GM12865 (cell line): ENCODE measurements at regions not wholly inside any gene's neighbourhood (a gene's known extent, or its start where the extent isn't known, plus 50 kb on each side); places are given as distances from the start of the nearest gene placed in this dataset.

Experiments
- DNase-seq: peaks from one replicate; pipeline ENCODE4 v3.0.0; 2010; ENCODE audit warnings: low read depth
- H3K4me3 ChIP-seq: 2 replicates; pipeline ENCODE4 v1.5.1; 2011; ENCODE audit warnings: mild to moderate bottlenecking, low read depth, low read length, control low read depth
- TF ChIP-seq, protein P1 (sequence below): IDR thresholded peaks from 2 replicates; pipeline ENCODE4 v1.5.1; 2011; ENCODE audit warnings: low read length, control low read depth, low read depth, inconsistent platforms; ENCODE audit not compliant: insufficient read depth; ENCODE audit errors: missing control alignments

DNA sequence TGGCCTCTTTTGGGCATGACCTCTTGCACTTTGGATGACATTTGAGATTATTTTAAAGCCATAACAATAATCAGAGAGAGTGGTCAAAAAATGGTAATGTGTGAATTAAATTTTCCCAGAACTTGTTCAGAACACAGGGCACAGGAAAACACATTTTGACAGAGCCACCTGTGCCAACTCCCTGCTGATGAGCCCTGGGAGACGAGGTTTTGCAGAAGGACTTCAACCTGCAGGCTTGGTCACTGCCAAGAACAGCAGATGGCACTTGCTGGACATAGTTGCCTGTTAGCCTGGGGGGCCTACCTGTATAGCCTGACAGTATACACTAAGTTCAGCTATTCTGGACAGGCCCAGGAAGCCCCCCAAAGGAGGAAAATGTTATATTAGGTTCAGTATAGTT, 277.8 kb upstream of the EMCN start:
- no peak overlapping the region for H3K4me3 ChIP-seq
- TF ChIP-seq, protein P1, sequence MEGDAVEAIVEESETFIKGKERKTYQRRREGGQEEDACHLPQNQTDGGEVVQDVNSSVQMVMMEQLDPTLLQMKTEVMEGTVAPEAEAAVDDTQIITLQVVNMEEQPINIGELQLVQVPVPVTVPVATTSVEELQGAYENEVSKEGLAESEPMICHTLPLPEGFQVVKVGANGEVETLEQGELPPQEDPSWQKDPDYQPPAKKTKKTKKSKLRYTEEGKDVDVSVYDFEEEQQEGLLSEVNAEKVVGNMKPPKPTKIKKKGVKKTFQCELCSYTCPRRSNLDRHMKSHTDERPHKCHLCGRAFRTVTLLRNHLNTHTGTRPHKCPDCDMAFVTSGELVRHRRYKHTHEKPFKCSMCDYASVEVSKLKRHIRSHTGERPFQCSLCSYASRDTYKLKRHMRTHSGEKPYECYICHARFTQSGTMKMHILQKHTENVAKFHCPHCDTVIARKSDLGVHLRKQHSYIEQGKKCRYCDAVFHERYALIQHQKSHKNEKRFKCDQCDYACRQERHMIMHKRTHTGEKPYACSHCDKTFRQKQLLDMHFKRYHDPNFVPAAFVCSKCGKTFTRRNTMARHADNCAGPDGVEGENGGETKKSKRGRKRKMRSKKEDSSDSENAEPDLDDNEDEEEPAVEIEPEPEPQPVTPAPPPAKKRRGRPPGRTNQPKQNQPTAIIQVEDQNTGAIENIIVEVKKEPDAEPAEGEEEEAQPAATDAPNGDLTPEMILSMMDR = no peak
- DNase-seq = no peak

DNA sequence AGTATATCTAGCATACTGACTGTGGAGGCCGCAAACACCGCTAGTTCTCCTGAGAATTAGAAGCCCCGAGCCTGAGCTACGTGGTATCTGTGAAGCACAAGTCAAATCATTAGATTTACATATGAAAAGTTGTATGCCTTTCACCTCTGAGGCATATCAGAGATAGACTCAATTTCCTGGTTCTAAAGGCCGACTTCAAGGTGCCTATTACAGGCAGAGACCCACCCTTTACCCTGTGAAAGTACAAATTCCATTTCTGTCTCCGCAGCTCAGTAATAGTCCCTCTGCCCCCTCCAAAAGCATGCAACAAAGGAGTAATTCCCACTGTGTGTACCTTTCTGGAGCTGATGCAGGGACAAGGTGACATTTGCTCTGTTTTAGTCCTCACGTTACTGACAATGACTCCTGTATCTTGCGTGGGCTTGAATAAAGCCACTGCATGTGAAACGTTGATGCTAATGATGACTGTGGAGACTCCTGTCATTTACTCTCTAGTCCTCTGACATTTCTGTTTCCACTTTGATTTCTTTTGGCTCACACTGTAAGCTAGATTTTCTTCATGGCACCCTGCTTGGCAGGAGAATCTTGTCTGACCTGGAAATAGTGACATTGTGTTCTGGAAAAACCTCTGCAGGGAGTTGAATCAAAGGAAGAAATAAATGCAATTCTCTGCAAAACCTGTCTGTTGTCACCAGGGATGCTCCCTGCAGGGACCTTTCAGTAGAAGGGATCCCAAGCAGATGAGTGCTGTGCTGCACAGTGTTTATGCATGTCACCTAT, 273.2 kb upstream of the EMCN start:
- no peak overlapping the region for H3K4me3 ChIP-seq
- DNase-seq = no peak
- TF ChIP-seq, protein P1 = no peak

- TF ChIP-seq, protein P1 = no peak
- no peak for DNase-seq
- H3K4me3 ChIP-seq = no peak overlapping the region
These were observed 272.2 kb upstream of the EMCN start for GRCh38 chr4:100789991-100790390.

- H3K4me3 ChIP-seq = no peak overlapping the region
- TF ChIP-seq, protein P1 = no peak
- no peak for DNase-seq
These were observed 268.7 kb upstream of the EMCN start for GRCh38 chr4:100786481-100786880.

DNA sequence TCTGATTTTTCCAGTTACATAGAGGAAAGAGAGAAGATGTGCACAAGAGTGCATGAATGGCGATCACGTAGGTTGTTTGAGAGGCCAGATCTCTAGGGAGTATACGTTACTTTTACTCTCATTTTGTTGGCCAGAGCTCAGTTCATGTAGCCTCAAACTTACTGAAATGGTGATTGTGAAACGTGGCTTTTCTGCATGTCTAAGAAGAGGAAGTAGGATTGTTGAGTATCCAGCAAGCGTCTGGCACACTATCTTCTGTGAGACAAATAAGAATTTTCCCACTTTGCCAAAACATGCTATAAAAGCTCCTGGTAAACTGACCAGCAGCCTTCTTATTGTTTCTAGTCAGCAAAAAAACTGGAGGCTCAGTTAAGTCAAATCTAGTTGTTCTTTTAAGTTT, 264.5 kb upstream of the EMCN start:
- DNase-seq = no peak
- TF ChIP-seq, protein P1 = no peak
- H3K4me3 ChIP-seq = no peak overlapping the region

DNA sequence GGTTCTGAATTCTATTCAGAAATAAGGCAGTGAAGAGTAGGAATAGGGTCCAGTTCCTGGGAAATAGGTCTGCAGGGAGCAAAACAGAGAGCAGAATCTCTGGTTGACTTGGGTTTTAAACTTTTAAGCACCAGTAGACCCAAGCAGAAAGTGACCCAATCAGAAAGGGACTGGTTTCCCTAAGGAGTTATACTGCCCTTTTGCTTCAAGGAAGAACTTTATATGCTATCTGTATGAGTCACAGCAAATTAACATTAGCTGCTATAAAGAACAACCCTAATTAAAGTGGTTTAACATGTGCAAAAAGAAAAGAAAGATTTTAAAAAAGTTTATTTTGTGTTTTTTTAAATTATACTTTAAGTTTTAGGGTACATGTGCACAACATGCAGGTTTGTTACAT, 263.6 kb upstream of the EMCN start:
- TF ChIP-seq, protein P1 = no peak
- DNase-seq = no peak
- no peak overlapping the region for H3K4me3 ChIP-seq

DNA sequence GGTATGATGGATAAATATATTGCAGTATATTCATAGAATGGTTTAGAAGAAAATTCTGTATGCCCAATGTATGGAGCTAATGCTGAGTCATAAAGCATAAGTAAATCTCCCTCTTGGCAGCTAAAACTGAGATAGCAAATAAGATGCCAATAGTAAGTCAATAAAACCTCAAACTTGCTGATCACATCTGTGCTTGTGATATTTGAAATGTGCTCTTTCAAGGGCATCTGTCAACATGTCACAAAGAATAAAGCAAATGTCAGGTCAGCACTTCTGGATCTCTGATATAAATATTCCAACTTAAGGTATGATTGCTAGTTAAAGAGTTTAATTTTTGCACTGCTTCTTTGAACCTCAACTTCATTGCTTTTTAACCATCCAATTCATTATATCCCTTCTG, 262.3 kb upstream of the EMCN start:
- TF ChIP-seq, protein P1 = no peak
- H3K4me3 ChIP-seq = no peak overlapping the region
- DNase-seq = no peak
